NCI-H2196 (cell line): ENCODE measurements at regions not wholly inside any gene's neighbourhood (a gene's known extent, or its start where the extent isn't known, plus 50 kb on each side); places are given as distances from the start of the nearest gene placed in this dataset.
"Not testable (repeated sequence)": the region's sequence is repeated elsewhere in the genome, so short reads cannot be mapped to it uniquely, and the experiment has no call there.

Experiments used
- DNase-seq: peaks from one replicate; lab custom pipeline; 2025; ENCODE audit not compliant: unreplicated experiment; lab: John Stamatoyannopoulos, UW

DNA sequence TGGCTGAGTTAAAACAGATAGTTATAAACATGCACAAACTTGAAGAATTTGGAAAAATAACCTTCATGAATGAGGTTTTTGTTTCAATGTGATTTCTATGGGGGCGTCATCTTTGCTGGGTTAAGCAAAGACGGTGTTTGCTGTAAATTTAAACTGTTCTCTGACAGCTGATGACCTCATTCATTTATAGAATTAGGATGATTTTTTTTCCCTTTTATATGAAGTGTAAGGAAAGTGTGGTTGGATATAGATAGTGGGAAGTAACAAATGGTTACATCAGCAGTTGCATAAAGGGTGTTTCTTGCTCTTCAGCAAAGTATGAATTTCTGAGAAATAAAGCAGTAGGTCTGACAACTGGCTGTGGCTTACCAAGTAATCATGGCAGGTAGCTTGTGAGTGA is 137.2 kb upstream of the CENPW start:
- no peak for DNase-seq

GRCh38 chr6:126204126-126204525 is 135.8 kb upstream of the CENPW start:
- no peak for DNase-seq

DNA sequence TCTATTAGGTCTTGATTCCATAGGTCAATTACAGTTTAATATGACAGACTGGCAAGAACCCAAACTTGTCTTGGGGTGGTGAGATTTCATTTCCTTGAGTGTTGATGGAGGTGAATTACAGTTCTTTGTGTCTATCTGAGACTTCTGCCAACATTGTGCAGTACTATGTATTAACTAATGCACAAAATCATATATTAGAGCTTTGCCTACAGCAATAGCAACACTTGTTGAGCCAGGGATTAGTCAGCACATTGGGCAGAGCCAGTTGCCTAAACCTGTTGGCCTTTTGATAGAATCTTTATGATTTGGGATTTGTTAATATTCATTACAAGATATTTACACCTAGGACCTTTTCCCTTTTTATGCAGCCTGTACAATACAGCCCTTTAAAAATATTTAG is 135.3 kb upstream of the CENPW start:
- DNase-seq, result no peak

DNA sequence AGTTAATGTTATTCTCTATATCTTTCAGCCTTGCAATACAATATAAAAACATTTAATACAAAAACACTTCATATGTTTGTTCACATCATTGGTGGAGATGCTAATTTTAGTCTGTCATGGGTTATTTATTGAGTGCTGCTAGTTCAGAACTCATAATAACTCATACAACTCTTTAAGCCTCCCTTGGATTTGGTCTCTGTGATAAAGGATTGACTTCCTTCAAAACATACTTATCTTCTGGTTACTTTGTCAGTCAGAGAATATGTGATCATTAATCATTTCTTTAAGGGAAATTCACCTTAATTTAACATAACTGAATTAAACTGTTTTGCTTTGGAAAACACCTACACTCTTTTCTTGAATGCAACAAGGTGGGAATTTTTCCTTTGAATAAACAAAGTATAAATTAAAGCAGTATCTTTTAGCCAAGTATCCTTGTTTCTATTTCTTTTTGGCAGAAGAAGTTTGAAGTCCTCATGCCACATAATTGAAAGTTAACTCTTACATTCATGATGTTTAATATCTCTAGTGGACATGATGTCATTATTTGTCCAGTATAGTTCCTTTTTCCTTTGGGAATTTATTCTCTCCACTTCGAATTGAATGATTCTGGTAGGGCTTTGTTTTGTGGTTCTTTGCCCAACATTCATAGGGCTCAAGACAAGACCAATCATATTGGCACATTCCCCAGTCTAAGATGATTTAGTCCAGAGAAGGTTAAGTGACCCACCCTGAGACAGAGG is 133.2 kb upstream of the CENPW start:
- DNase-seq, result no peak

- no peak for DNase-seq
Observed at GRCh38 chr6:126210398-126211075, 129.4 kb upstream of the CENPW start.

DNA sequence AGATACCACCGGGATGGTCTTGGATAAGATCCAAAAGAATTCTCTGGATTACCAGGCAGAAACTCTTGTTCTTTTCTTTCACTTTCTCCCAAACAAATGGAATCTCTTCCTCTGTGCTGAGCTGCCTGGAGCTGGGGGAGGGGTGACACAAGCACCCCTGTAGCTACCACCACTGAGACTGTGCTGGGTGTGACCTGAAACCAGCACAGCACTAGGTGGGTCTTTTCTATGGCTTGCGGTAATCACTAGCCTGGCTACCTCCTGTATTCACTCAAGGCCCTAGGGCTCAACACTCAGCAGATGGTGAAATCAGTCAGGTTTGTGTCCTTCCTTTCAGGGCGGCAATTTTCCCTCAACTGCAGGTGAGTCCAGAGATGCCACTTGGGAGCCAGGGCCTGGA is 122.4 kb upstream of the CENPW start:
- DNase-seq, result no peak

DNA sequence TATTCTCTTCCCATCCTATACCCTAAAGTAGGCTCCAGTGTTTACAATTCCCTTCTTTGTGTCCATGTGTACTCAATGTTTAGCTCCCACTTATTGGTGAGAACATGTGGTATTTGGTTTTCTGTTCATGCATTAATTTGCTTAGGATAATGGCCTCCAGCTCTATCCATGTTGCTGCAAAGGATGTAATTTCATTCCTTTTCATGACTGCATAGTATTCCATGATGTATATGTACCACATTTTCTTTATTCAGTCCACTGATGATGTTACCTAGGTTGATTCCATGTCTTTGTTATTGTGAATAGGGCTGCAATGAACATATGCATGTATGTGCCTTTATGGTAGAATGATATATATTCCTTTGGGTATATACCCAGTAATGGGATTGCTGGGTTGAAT is 119.0 kb upstream of the CENPW start:
- DNase-seq, result not testable (repeated sequence)

DNA sequence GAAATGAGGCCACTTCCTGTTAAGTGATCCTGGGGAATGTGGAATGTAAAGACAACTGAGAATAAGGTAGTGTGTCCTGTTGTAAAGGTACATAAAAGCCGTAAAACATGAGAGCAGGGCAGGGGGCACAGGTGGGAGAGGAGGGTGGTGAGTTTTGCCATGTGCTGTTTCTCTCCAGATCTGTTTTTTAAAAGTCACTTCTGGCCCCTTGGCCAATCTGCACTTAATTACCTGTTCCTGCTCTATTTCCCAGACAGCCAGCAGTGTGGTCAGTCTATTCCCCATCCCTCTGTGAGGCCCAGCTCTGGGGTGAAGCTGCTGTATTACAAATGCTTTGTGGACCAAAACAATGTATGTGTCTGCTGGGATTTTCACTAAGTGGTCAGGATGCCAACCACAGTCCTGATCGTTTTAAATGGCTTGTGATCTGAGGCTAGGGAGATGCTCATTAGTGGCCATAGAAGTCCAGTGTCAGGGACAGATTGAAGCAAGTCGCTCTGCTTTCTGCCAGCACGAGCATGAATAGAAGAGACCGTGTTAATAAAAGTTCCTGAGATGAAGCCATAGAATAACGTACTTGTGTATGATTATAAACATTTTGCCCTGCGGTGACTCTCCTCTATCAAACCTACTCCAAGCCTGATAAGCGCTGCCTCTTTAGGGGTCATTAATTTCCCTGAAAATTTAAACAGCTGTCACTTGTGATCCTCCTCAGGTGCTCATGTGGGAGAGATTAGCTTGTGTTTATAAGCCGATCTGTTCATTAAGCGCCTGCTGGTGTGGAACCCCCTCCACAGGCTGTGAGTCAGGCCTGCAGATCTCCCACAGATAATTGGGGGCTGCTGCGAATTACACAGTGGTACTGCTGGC is 111.8 kb upstream of the CENPW start:
- DNase-seq, result no peak

DNA sequence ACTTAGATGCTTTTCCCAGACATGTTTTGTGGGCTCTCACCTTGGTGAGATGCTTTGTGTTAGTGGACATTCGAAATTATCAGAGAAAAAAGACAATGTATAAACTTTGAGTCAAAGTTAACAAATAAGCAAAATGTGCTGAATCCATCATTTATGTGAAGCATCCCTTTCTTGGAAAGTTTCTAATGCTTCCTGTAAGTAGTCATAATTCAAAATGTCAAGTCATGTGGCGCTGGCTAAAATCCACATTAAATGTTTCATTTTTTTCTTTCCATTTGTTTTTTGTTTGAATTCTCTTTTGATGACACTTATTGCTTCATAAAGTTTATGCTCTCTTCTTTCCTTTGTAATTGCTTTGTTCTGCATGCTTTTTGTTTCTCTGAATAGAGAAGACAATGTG is 107.2 kb upstream of the CENPW start:
- DNase-seq, result no peak

- no peak for DNase-seq
Observed at GRCh38 chr6:126233192-126233591, 106.7 kb upstream of the CENPW start.

DNA sequence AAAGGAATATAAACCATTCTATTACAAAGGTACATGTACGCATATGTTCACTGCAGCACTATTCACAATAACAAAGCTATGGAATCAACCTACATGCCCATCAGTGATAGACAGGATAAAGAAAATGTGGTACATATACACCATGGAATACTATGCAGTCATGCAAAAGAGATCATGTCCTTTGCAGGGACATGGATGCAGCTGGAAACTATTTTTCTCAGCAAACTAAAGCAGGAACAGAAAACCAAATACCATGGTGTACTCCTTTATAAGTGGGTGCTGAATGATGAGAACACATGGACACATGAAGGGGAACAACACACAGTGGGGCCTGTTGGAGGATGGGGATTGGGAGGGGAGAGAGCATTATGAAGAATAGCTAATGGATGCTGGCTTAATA is 104.6 kb upstream of the CENPW start:
- DNase-seq, result no peak

- no peak for DNase-seq
Observed at GRCh38 chr6:126245077-126245476, 94.8 kb upstream of the CENPW start.

DNA sequence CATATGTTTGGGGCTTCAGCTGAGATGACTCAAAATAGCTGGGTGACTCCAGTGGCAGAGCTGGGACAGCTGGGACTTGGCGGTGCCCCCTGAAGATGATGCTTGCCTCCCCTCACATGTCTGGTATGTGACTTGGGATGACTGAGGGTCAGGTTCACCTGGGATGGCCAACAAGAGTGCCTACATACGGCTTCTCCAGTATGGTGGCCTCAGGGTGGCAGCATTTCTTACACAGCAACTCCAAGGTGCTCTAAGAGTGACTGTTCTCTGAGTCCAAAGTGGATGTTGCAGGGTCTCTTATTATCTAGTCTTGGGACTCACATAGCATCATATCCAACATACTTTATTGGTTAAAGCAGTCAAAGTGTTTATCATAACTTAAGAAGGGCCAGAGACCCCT is 87.8 kb upstream of the CENPW start:
- DNase-seq, result no peak

DNA sequence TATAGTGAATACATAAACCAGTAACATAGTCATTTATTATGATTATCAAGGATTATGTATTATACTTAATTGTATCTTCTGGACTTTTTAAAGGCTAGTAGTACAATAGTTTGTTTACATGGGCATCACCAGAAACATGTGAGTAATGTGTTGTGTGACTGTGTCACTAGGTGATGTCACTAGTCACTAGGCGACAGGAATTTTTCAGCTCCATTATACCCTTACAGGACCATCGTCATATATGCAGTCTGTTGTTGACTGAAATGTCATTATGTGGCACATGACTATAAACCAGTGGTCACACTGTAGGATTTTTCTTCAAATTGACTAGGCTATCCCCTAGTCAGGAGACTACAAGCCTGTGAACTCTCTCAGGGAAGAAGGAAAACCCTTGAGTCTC is 86.5 kb upstream of the CENPW start:
- no peak for DNase-seq

DNA sequence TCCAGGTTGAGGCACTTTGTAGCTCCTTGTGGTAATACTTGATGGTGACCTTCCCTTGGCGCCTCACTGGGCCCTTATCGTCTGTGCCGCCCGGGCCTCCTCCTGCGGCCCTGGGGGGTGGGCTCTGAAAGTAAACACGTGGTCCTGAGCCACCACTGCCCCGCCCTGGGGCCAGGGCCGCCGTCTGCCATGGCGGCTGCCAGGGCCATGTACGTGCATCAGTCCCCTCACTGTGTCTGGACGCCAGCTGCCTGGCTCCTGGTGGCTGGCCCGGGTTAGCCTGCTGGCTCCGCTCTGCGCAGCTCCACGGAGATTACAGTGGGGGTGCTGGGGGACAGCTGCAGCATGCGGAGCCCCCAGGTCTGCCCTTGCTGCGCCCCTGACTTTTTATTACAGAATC is 81.8 kb upstream of the CENPW start:
- DNase-seq, result no peak

DNA sequence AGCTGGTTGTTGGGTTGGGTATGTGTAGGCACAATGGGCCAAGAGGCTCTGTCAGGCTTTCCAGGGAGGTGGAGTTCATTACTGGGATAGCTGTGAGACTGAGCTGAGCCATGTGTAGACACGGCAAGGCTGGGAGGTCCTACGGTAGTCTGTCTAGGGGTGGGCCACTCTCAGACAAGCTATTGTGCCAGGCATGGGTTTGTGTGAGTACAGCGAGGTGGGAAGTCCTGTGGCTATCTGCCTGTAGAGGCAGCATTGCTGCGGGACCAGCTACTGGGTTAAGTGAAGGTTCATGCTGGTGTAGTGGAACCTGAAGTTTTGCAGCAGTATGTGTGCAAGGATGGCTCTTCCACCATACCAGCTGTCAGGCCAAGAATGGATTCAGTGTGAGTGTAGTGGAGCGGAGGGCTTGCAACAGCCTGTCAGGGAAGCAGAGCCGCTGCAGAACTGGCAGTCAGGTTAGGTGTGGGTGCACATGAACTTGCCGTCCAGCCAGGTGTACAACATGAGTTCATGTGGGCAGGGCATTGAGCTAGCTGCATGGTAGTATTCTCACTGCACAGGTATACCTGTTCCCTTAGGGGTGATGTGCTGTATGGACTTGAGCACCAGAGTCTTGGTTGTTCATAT is 78.0 kb upstream of the CENPW start:
- no peak for DNase-seq

DNA sequence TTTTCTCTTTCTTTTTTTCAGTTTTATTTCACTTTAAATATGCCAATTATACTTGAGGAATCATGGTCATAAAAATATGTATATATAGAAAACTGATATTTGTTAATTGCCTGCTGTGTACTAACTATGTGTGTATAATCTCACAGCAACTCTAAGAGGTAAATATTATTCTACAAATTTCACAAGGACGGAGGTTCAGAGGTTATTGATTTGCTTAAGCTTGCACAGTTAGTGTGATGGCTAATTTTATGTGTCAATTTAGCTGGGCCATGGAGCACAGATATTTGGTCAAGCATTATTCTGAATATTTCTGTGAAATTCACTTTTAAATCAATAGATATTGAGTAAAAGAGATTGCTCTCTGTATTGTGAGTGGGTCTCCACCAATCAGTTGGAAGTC is 75.7 kb upstream of the CENPW start:
- DNase-seq, result no peak

DNA sequence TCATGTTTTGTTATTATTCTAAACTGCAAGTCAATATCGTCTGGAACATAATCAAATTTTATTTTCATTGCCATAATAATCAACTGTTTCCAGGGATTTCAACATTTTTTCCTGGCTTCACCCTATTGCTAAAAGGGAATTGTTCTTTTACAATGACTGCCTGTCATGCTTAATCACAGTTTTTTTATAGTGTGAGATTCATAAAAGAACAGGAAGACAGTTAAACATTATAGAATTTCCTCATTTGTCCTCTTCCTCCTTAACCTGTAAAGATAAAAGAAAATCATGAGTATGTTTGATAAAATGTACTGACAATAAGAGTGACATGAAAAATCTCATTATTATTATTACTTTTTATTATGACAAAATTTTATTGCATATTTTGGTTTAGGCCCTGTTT is 73.3 kb upstream of the CENPW start:
- DNase-seq, result no peak

DNA sequence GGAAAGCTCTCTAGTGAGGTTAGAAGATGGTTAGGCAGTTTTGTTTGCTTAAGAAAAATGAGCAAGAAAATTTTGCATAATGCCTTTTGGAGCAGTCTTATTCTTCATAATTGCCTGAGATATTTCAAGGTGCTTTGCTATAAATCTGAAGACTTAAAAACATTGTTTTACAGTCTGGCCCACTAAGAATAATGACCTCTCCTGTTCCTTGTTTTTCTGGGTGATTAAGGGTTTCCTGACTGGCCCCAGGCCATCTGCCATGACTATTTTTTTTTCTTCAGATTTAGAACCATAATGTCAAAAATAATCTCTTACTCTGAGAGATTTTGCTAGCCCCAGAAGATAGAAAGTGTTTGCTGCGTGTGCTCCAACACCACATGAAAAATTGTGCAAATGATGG is 72.3 kb upstream of the CENPW start:
- DNase-seq, result no peak

- no peak for DNase-seq
Observed at GRCh38 chr6:126268092-126268491, 71.8 kb upstream of the CENPW start.

DNA sequence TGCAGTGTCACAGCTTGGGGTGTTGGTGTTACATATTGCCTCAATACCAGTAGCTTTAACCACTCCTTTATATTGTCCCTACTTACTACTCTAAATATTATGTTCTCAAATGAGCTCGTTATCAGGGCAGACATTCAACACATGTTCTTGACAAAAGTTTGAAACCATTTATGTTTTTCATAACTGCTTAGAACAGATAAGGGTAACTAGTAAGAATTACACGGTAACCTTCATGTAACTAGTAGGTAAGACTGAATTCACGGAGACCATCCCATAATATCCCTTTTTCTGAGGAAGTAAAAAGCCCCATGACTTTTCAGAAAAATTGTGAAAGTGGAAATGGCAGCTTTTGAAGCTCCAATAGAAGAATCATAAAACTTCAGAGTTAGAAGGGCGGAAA is 59.6 kb upstream of the CENPW start:
- no peak for DNase-seq
